Posterior vena cava (tissue), 2 donors: ENCODE measurements at regions not wholly inside any gene's neighbourhood (a gene's known extent, or its start where the extent isn't known, plus 50 kb on each side); places are given as distances from the start of the nearest gene placed in this dataset.
"Not testable (repeated sequence)": the region's sequence is repeated elsewhere in the genome, so short reads cannot be mapped to it uniquely, and the experiment has no call there.

Experiments used
- DNase-seq: peaks from one replicate; pipeline ENCODE4 v3.0.0-alpha.2; 2020; ENCODE audit warnings: low spot score
- intact Hi-C, 2 donors: fragments of 100-400 bp; cut with DNase I; formaldehyde crosslinking; loops; one replicate each; pipeline versions ENCODE4 v1.14.1 to v1.14.2; 2022 to 2023
- donor health status: DM: yes; HTN: yes; CAD: no.
- donor health status: DM: yes; HTN: yes; CAD: no.

- intact Hi-C loops: no loop called here
- no peak for DNase-seq
These were observed 481.7 kb upstream of the CRIM1 start for GRCh38 chr2:35873921-35874320.

DNA sequence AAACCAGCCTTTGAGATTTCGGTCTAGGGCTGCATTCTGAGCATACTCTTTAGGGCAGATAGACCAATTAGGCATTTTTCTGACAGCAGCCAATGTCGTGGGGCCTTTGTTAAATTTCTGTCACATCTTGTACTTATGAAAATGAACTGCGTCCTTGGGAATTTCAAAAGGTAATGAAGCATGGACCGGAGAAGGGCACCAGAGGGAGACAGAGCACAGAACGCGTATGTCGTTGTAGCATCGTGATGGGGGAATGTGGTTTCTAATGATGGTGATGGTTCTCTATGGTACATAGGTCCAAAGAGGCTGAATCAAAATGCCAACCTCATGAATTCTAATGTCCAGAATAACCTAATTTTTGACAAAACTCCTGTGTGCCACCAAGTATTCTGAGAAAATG lies 483.9 kb upstream of the CRIM1 start:
- intact Hi-C loops: no loop called here
- DNase-seq: no peak

GRCh38 chr2:35870713-35871112 lies 484.9 kb upstream of the CRIM1 start:
- DNase-seq: no peak
- intact Hi-C loops: no loop called here

GRCh38 chr2:35864141-35864540 lies 491.4 kb upstream of the CRIM1 start:
- intact Hi-C loops: no loop called here
- DNase-seq: no peak

DNA sequence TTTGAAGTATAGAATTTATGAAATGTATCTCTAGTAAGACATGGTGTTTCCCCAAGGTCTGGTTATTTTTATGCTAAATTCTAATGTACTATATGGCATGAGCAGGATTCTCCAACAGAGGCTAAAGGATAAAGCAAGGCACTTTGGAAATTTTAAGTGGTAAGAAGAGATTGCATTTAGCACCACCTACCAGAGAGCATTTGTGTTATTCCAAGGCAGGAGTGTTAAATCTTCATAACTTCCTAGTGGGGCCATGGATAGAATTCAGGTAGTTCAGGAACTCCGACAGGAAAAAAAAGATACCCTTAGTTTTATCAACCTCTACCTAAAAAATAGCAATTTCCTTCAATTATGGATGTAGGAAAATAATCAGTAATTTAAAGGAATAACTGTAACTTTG lies 497.4 kb upstream of the CRIM1 start:
- no peak for DNase-seq
- intact Hi-C loops: no loop called here

DNA sequence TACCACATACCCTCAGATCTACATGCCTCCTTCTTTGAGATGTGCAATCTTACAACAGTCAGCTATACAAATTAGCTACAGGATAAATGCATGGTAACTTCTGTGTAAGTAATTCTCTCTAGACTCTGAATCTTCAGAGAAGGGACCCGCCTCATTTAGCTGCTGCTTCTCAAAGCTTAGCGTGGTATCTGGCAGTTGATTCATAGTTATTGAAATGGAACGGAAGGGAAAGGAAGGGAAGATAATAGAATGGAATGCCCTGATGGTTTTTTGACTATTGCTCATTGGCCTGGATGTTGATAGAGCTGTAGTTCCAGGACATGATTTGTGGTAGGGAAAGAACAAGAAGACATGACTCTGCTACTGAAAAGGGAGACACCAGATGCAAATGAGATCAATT lies 498.1 kb upstream of the CRIM1 start:
- intact Hi-C loops: no loop called here

GRCh38 chr2:35831385-35831784 lies 524.2 kb upstream of the CRIM1 start:
- intact Hi-C loops: no loop called here
- DNase-seq: no peak

More for the DNA sequence above, 498.1 kb upstream of the CRIM1 start:
- no peak for DNase-seq

GRCh38 chr2:35830833-35831232 lies 524.7 kb upstream of the CRIM1 start:
- DNase-seq: no peak
- intact Hi-C loops: no loop called here

- DNase-seq: no peak
- intact Hi-C loops: no loop called here
These were observed 528.5 kb upstream of the CRIM1 start for GRCh38 chr2:35827086-35827485.

GRCh38 chr2:35822716-35823115 lies 532.9 kb upstream of the CRIM1 start:
- no peak for DNase-seq
- intact Hi-C loops: no loop called here

GRCh38 chr2:35821675-35822074 lies 533.9 kb upstream of the CRIM1 start:
- intact Hi-C loops: no loop called here
- no peak for DNase-seq

GRCh38 chr2:35820391-35820790 lies 535.2 kb upstream of the CRIM1 start:
- no peak for DNase-seq
- intact Hi-C loops: no loop called here

GRCh38 chr2:35819033-35819432 lies 536.5 kb upstream of the CRIM1 start:
- intact Hi-C loops: no loop called here
- no peak for DNase-seq

- intact Hi-C loops: not testable (repeated sequence)
These were observed 537.2 kb upstream of the CRIM1 start for GRCh38 chr2:35818359-35818758.

DNA sequence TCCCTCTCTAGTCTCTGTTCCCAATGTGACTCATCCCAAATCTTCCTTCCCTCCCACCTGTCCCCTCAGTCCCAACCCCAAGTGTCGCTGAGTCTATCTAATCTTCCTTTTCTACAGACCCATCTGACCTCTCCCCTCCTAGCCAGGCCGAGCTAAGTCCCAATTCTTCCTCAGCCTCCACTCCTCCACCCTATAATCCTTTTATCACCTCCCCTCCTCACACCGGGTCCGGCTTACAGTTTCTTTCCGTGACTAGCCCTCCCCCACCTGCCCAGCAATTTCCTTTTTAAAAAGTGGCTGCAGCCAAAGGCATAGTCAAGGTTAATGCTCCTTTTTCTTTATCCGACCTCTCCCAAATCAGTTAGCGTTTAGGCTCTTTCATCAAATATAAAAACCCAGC lies 541.0 kb upstream of the CRIM1 start:
- DNase-seq, intact Hi-C loops: not testable (repeated sequence)

More at GRCh38 chr2:35818359-35818758, 537.2 kb upstream of the CRIM1 start:
- DNase-seq: not testable (repeated sequence)

GRCh38 chr2:35803126-35803525 lies 552.5 kb upstream of the CRIM1 start:
- DNase-seq: peak; percentile 48
- intact Hi-C loops: no loop called here

GRCh38 chr2:35794796-35795450 lies 560.7 kb upstream of the CRIM1 start:
- DNase-seq: no peak
- intact Hi-C loops: no loop called here

- intact Hi-C loops: no loop called here
- DNase-seq: peak; percentile 49
These were observed 565.3 kb upstream of the CRIM1 start for GRCh38 chr2:35790292-35790691.

- intact Hi-C loops: no loop called here
- no peak for DNase-seq
These were observed 567.0 kb upstream of the CRIM1 start for GRCh38 chr2:35788543-35788942.

GRCh38 chr2:35787302-35788031 lies 568.1 kb upstream of the CRIM1 start:
- peak; percentile 47 for DNase-seq
- intact Hi-C loops: no loop called here

- DNase-seq: no peak
- intact Hi-C loops: no loop called here
These were observed 570.0 kb upstream of the CRIM1 start for GRCh38 chr2:35785564-35785963.
